OCI-LY7 (cell line): ENCODE measurements at regions not wholly inside any gene's neighbourhood (a gene's known extent, or its start where the extent isn't known, plus 50 kb on each side); places are given as distances from the start of the nearest gene placed in this dataset.

ENCODE experiments used
- EZH2phosphoT487 ChIP-seq: fragments of 200-600 bp; sonication (generic); IDR thresholded peaks from 2 replicates; pipeline ENCODE4 v1.6.1; 2018; ENCODE audit warnings: low read depth, borderline replicate concordance, mild to moderate bottlenecking, mixed run types, antibody characterized with exemption, low read length, moderate library complexity, mixed read lengths
- TF ChIP-seq, protein P1 (sequence below): fragments of 200-600 bp; sonication (generic); conservative IDR thresholded peaks from 2 replicates; pipeline ENCODE4 v1.5.1; 2014; ENCODE audit warnings: mild to moderate bottlenecking, antibody characterized with exemption, low read length, moderate library complexity, mixed read lengths

- TF ChIP-seq, protein P1, sequence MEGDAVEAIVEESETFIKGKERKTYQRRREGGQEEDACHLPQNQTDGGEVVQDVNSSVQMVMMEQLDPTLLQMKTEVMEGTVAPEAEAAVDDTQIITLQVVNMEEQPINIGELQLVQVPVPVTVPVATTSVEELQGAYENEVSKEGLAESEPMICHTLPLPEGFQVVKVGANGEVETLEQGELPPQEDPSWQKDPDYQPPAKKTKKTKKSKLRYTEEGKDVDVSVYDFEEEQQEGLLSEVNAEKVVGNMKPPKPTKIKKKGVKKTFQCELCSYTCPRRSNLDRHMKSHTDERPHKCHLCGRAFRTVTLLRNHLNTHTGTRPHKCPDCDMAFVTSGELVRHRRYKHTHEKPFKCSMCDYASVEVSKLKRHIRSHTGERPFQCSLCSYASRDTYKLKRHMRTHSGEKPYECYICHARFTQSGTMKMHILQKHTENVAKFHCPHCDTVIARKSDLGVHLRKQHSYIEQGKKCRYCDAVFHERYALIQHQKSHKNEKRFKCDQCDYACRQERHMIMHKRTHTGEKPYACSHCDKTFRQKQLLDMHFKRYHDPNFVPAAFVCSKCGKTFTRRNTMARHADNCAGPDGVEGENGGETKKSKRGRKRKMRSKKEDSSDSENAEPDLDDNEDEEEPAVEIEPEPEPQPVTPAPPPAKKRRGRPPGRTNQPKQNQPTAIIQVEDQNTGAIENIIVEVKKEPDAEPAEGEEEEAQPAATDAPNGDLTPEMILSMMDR, result no peak
- TF ChIP-seq EZH2phosphoT487, result no peak
These were observed 106.9 kb upstream of the SGK1 start for GRCh38 chr6:134424798-134425170.
